Glomerular visceral epithelial cell (primary cell): ENCODE measurements at regions not wholly inside any gene's neighbourhood (a gene's known extent, or its start where the extent isn't known, plus 50 kb on each side); places are given as distances from the start of the nearest gene placed in this dataset.
A peak's percentile ranks its signal among the peaks of the same experiment; 100 is the strongest.
"Not testable (repeated sequence)": the region's sequence is repeated elsewhere in the genome, so short reads cannot be mapped to it uniquely, and the experiment has no call there.

Experiments
- DNase-seq: peaks from one replicate; pipeline ENCODE4 v3.0.0-alpha.2; 2016; ENCODE audit errors: extremely low spot score

DNA sequence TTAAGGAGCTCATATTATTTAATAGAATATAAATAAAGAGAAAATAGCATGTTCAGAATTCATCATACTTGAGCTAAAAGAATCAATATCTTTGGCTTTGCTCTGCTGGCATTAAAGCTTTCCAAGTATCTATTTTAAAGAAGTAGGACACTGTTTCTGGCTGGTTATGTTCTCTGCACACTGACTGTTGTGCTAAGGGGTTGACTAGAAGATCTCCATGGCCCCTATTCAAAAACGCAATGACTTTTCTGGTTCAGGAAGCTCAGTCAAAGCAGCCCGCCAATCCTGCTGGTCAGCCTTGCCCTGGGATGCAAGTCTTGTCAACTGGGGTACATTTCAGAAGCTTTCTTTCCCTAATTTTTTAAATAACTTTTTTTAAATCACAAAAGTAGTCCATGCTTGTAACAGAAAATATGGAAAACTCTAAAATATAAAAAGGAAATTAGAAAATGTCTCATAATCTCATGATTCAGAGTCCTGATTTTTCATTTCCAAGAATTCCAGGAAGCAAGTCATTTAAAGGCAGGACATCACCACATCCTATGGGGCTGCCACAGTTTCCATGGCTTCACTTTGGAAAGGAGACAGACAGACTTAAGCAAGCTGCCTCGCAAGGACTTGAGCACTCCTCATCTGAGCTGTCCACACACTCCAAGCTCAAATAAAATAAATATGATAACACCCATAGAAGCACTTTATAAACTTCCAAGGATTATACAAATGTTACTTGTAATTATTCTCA is 195.1 kb downstream of the TXNL1 start:
- DNase-seq = no peak

DNA sequence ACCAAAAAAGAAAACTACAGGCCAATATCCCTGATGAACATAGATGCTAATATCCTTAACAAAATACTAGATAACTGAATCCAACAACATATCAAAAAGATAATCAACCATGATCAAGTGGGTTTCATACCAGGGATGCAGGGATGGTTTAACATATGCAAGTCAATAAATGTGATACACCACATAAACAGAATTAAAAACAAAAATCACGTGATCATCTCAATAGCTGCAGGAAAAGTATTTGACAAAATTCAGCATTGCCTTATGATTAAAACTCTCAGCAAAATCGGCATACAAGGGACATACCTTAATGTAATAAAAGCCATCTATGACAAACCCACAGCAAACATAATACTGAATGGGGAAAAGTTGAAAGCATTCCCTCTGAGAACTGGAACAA is 199.9 kb downstream of the TXNL1 start:
- not testable (repeated sequence) for DNase-seq

DNA sequence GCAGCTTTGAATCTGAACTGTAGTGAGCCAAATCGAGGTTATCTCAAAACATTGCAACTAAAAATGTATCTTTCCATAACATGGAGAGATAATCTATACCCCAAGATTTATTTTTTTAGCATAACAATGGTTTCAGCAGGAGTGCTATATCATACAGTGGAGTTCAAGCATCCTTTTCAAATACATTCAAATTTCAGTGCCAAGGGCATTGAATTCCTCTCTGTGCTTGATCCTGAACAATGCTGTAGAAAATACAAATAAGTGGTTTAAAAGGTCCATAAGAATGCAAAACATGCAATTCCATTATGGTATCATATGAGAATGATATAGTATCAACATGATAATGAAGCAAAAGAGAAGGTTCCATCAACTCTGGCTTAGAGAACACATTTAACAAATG is 201.7 kb downstream of the TXNL1 start:
- DNase-seq = no peak

- DNase-seq = no peak
These were observed 204.5 kb downstream of the TXNL1 start for GRCh38 chr18:56433919-56434318.

- DNase-seq = peak; percentile 61
These were observed 206.8 kb downstream of the TXNL1 start for GRCh38 chr18:56431551-56431950.

- no peak for DNase-seq
These were observed 214.8 kb downstream of the TXNL1 start for GRCh38 chr18:56423626-56424025.

GRCh38 chr18:56421647-56422046 is 216.7 kb downstream of the TXNL1 start:
- DNase-seq = no peak

DNA sequence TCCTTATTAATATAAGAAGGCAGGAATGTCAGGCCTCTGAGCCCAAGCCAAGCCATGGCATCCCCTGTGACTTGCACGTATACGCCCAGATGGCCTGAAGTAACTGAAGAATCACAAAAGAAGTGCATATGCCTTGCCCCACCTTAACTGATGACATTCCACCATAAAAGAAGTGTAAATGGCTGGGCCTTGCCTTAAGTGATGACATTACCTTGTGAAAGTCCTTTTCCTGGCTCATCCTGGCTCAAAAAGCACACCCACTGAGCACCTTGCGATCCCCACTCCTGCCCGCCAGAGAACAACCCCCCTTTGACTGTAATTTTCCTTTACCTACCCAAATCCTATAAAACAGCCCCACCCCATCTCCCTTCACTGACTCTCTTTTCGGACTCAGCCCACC is 217.5 kb downstream of the TXNL1 start:
- DNase-seq = not testable (repeated sequence)

DNA sequence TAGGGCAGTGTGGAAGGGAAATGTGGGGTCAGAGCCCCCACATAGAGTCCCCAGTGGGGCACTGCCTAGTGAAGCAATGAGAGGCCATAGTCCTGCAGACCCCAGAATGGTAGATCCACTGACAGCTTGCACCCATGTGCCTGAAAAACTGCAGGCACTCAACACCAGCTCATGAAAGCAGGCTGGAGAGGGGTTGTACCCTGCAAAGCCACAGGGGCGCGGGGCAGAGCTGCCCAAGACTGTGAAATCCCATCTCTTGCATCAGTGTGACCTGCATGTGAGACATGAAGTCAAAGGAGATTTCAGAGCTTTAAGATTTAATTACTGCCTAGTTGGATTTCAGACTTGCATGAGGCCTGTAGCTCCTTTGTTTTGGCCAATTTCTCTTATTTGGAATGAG is 224.0 kb downstream of the TXNL1 start:
- no peak for DNase-seq

DNA sequence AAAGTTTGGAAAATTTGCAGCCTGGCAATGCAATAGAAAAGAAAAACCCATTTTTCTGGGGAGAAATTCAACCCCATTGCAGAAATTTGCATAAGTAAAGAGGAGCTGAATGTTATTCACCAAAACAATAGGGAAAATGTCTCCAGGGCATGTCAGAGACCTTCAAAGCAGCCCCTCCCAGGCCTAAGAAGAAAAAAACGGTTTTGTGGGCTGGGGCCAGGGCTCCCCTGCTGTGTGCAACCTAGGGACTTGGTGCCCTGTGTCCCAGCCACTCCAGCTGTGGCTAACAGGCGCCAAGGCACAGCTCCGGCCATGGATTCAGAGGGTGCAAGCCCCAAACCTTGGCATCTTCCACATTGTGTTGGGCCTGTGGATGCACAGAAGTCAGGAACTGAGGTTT is 224.5 kb downstream of the TXNL1 start:
- DNase-seq = no peak

GRCh38 chr18:56412951-56413350 is 225.4 kb downstream of the TXNL1 start:
- DNase-seq = no peak

GRCh38 chr18:56409736-56410135 is 228.7 kb downstream of the TXNL1 start:
- no peak for DNase-seq

DNA sequence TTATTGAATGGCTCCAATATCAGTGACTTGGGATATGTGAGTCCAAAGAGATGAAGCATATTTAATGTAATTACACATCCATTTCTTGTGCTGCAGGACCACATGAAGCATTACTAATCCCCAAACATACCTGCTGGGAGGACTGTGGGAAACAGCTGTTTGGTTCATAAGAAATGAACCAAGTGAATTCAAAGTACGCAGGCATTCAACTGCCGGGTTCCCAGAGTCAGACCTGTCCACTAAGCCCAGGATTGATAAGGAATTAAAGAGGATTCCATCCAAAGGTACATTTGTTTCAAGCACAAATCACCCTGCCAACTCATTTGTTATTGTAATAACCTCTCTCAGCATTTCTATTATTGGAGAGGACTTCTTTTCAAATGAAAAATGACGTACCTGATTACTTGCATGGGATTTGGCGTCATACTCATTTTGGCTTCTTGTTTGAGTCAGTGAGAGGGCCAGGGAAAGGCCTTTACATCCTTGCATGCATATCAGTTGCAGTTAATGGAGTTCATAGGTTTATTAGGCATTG is 230.7 kb downstream of the TXNL1 start:
- no peak for DNase-seq

DNA sequence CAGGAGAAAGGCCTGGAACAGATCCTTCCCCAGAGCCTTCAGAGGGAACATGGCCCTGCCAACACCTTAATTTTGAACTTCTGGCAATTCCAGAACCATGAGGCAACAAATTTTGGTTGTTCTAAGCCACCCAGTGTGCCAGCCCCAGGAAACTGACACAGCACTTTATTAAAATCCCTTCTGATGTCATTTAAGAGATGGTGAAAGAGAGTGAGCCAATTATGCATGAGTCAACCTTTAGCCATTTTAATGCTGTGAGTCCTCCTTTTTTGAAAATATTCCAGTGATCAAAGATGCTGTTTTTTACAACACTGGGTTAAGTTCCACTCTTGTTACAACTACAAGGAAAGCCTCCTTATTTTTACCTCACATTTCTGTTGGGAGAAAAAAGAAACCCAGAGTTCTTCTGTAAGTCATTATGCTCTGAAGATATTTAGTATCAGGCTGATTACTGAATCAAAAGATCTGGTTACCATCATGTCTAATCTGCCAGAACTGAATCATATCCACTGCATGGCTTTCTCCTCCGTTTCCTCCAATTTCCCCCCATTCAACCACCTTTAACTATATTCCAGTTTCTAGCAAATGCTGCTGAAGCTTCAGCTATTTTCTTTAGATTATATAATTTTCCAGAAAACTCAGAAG is 235.4 kb downstream of the TXNL1 start:
- DNase-seq = peak; percentile 45

GRCh38 chr18:56393870-56394269 is 244.5 kb downstream of the TXNL1 start:
- no peak for DNase-seq

DNA sequence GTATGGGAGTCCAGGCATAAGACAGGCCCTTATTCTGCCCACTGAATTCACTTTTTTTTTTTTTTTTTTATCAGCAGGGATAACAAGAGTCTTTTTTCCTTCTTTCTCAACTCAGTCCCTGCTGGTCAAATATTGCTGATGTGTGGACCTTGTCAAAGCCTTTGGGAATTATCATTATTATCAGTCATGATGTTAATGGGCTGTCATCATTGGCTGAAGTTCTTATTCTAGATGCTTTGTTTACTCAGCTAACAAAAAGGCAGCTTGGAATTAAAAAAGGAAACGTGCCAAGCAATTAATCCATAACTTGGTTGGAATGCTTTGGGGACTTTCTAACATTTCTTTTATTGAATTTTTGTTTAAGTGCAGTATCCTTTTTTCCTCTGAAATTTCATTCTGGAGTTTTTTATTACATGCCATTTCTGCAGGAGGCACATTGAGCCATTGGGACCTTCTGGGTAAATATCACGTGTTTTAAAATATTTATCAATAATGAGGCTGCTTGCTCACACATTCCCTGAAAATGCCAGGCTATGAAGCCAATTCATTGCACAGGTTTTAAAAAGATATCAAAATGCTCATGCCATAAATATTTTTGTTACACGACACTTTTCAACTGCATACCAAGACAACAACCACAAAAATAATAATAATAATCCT is 246.3 kb downstream of the TXNL1 start:
- DNase-seq = no peak

DNA sequence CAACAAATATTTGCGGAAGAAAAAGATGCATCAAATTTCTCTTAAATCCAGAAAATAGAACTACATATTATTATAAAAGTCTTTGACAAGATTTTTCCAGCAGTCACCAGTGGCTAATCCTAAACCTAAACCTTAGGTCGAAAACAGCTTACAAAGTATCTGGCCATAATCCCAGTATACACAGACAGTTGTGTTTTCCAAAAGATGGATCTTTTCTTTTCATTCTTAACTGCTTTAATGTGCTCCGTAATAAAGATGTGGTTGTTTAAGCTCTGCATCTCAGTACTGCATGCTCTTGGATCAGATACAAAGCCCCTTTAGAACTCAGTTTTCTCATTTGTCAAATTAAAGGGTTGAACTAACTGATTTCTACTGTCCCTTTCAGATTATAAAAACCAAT is 247.8 kb downstream of the TXNL1 start:
- DNase-seq = no peak

DNA sequence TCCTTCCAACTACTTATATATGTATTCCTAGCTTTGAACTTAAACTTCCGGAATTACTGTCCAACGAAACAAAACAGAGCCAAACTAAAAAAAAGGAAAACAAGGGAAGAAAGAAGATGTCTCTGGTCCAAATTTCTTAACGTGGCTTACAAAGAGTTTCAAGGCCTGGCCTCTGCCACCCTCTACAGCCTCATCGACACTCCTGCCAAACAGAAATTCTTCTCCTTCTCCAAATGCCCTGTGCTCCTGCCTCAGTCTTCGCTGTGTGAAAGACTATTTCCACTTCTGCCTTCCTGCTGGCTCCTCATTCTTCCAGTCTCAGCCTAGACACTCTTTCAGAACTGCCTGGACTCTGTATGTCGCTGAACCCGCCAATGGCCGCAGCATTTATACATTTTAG is 249.2 kb downstream of the TXNL1 start:
- no peak for DNase-seq

DNA sequence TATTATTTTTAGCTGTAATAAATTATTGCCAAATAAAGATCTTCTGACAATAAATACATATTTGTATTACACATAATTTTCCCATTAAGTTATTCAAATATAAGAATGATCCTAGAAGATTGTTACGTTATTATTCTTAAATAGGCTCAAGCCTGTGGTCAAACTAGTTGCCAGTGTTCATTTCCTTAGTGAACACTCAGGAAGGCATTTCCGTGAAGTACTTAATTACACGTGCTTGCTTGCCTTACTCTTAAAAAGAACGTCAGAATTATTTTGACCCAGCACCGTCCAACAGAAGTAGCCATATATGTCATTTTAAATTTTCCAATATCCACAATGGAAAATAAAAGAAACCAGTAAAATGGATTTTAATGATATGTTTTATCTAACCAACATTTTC is 249.8 kb downstream of the TXNL1 start:
- no peak for DNase-seq

- no peak for DNase-seq
These were observed 251.5 kb downstream of the TXNL1 start for GRCh38 chr18:56386856-56387255.

DNA sequence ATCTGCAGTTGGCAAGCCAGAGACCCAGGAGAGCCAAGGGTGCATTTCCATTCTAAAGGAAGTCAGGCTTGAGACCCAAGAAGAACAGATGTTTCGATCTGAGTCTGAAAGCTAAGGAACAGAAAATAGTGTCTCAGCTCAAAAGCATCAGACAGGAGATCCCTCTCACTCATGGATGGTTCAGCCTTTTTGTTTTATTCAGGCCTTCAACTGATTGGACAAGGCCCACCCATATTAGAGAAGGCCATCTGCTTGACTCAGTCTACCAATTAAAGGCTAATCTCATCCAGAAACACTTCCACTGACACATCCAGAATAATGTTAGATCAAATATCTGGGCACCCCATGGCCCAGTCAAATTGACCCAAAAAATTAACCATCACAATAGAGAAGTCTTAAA is 255.0 kb downstream of the TXNL1 start:
- DNase-seq = no peak

- no peak for DNase-seq
These were observed 255.9 kb downstream of the TXNL1 start for GRCh38 chr18:56382541-56382940.

- DNase-seq = no peak
These were observed 257.2 kb downstream of the TXNL1 start for GRCh38 chr18:56381196-56381595.
